ENCODE measurements at regions not wholly inside any gene's neighbourhood (a gene's known extent, or its start where the extent isn't known, plus 50 kb on each side); places are given as distances from the start of the nearest gene placed in this dataset.

DNA sequence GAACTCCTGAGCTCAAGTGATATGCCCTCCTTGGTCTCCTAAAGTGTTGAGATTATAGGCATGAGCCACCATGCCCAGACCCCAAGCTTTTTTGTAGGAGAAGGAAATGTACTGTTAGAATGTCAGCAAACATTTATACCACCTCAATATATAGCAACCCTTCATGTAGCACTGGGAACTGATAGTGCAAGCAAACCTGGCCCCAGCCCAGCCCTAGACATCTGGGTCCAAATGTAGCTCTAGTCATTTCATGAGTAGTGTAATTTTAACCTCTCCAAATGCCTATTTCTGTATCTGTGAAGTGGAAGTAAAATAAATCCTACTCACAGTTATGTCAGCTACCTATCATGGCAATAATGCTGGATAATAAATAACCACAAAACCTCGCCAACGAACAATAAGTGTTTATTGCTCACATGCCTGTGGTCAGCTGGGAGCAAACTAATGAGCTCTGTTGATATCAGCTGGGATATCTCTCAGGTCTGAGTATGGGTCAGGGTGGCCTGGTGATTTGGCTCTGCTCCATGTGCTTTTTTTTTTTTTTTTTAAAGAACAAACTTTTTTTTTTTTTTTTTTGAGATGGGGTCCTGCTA lies 180.4 kb downstream of the CD8B2 start:
- H3K79me2 ChIP-seq (ENCODE audit: insufficient read depth, low read depth) = no peaks in the 10 kb centered on the region
- H4K20me1 ChIP-seq (ENCODE audit: insufficient read depth) = no peaks in the 10 kb centered on the region
- H3K4me2 ChIP-seq = no peak overlapping the region
- no peak overlapping the region for H3K9ac ChIP-seq
- no peak overlapping the region for H3K4me3 ChIP-seq (IDR thresholded peaks at IDR 0.05; ENCODE audit: insufficient read depth, low read depth, low read length)
- H2AFZ ChIP-seq (ENCODE audit: low read depth) = no peak overlapping the region
- H3K4me1 ChIP-seq (ENCODE audit: low read depth, poor library complexity, severe bottlenecking) = no peaks in the 10 kb centered on the region
- TF ChIP-seq, protein P1, sequence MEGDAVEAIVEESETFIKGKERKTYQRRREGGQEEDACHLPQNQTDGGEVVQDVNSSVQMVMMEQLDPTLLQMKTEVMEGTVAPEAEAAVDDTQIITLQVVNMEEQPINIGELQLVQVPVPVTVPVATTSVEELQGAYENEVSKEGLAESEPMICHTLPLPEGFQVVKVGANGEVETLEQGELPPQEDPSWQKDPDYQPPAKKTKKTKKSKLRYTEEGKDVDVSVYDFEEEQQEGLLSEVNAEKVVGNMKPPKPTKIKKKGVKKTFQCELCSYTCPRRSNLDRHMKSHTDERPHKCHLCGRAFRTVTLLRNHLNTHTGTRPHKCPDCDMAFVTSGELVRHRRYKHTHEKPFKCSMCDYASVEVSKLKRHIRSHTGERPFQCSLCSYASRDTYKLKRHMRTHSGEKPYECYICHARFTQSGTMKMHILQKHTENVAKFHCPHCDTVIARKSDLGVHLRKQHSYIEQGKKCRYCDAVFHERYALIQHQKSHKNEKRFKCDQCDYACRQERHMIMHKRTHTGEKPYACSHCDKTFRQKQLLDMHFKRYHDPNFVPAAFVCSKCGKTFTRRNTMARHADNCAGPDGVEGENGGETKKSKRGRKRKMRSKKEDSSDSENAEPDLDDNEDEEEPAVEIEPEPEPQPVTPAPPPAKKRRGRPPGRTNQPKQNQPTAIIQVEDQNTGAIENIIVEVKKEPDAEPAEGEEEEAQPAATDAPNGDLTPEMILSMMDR (conservative IDR thresholded peaks at IDR 0.05; ENCODE audit: low read depth, low read length) = no peak
- no peaks in the 10 kb centered on the region for H3K27me3 ChIP-seq (ENCODE audit: insufficient read depth, low read depth)
- no peak overlapping the region for H3K27ac ChIP-seq
- no peaks in the 10 kb centered on the region for H3K36me3 ChIP-seq (ENCODE audit: insufficient read depth)

DNA sequence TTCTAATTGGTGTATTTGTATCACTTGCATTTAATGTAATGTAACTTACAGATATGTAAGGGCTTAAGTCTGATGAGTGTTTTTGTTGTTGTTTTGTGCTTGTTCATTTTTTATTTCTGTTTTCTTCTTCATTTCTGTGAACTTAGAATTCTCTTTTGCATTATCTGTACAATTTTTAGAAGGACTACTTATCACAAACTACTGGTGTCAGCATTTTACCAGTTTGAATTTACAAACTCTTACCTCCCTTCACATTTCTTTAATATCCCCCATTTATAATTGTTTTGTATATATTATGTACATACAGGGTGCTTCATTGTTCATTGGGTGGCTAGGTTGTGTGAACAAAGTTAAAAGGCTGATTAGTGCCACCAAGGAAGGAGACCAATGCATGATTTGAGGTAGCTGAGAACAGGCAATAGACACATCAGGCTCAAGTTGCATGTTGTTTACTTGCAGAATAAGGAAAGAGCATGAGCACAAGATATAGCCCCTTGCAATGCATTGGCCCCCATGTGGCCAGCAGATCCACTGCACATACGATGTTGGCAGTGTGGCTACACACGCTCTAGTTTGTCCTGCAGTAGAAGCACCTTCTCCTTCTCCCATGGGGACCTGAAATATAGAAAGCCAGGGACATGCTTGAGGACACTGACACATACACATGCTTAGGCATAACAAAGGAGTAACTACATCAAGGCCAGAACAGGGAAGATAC lies 198.2 kb downstream of the CD8B2 start:
- H3K4me2 ChIP-seq = no peak overlapping the region
- no peaks in the 10 kb centered on the region for H3K27me3 ChIP-seq (ENCODE audit: insufficient read depth, low read depth)
- no peaks in the 10 kb centered on the region for H4K20me1 ChIP-seq (ENCODE audit: insufficient read depth)
- no peaks in the 10 kb centered on the region for H3K79me2 ChIP-seq (ENCODE audit: insufficient read depth, low read depth)
- no peak overlapping the region for H3K4me3 ChIP-seq (IDR thresholded peaks at IDR 0.05; ENCODE audit: insufficient read depth, low read depth, low read length)
- no peaks in the 10 kb centered on the region for H3K36me3 ChIP-seq (ENCODE audit: insufficient read depth)
- no peak overlapping the region for H2AFZ ChIP-seq (ENCODE audit: low read depth)
- H3K4me1 ChIP-seq (ENCODE audit: low read depth, poor library complexity, severe bottlenecking) = no peaks in the 10 kb centered on the region
- H3K27ac ChIP-seq = no peak overlapping the region
- TF ChIP-seq, protein P1 (conservative IDR thresholded peaks at IDR 0.05; ENCODE audit: low read depth, low read length) = no peak
- no peak overlapping the region for H3K9ac ChIP-seq

DNA sequence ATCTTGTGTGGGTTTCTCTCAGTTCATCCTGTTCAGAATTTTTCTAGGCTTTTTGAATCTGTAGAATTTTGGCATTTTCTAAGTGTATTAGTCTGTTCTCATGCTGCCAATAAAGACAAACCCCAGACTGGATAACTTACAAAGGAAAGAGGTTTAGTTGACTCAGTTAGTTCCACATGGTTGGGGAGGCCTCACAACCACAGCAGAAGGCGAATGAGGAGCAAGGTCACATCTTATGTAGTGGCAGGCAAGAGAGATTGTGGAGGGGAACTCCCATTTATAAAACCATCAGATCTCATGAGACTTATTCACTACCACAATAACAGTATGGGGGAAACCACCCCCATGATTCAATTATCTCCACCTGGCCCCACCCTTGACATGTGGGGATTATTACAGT lies 199.2 kb downstream of the ST6GAL2 start:
- H3K27me3 ChIP-seq (ENCODE audit: insufficient read depth, low read depth) = no peaks in the 10 kb centered on the region
- no peaks in the 10 kb centered on the region for H3K36me3 ChIP-seq (ENCODE audit: insufficient read depth)
- no peak overlapping the region for H2AFZ ChIP-seq (ENCODE audit: low read depth)
- no peaks in the 10 kb centered on the region for H3K4me1 ChIP-seq (ENCODE audit: low read depth, poor library complexity, severe bottlenecking)
- H3K27ac ChIP-seq = no peak overlapping the region
- H3K9ac ChIP-seq = no peak overlapping the region
- no peaks in the 10 kb centered on the region for H4K20me1 ChIP-seq (ENCODE audit: insufficient read depth)
- TF ChIP-seq, protein P1 (conservative IDR thresholded peaks at IDR 0.05; ENCODE audit: low read depth, low read length) = no peak
- H3K4me3 ChIP-seq (IDR thresholded peaks at IDR 0.05; ENCODE audit: insufficient read depth, low read depth, low read length) = no peak overlapping the region
- H3K79me2 ChIP-seq (ENCODE audit: insufficient read depth, low read depth) = no peaks in the 10 kb centered on the region
- H3K4me2 ChIP-seq = no peak overlapping the region

DNA sequence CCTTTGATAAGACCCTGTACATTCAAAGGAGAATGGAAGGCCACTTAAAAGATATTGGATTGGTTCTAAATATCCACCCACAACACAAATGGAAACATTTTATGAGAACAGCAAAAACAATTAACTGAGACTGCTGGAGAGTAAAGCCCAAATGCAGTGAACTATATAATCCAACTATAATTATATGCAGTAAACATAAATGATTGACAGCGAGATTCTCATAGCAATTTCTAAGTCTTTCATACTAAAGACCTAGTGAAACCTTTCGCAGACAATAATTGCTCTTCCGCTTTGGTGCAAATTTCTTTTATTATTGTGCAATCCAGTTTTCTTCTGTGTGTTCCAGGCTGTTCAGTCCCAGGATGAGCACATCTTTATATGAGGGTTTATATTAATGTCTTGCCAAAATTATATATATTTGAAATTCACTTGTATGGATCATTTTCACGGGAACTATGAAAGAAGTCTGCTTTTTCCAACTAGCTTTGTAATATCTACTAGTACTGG lies 190.9 kb downstream of the ST6GAL2 start:
- Histone ChIP-seq H3K9ac (no peak overlapping the region), H3K79me2 (ENCODE audit: insufficient read depth, low read depth) (no peaks in the 10 kb centered on the region), H3K27ac (no peak overlapping the region), H3K36me3 (ENCODE audit: insufficient read depth) (no peaks in the 10 kb centered on the region), H3K4me1 (ENCODE audit: low read depth, poor library complexity, severe bottlenecking) (no peaks in the 10 kb centered on the region), H3K27me3 (ENCODE audit: insufficient read depth, low read depth) (no peaks in the 10 kb centered on the region), H2AFZ (ENCODE audit: low read depth) (no peak overlapping the region), H4K20me1 (ENCODE audit: insufficient read depth) (no peaks in the 10 kb centered on the region), H3K4me3 (IDR thresholded peaks at IDR 0.05; ENCODE audit: insufficient read depth, low read depth, low read length) (no peak overlapping the region), H3K4me2 (no peak overlapping the region)
- TF ChIP-seq, protein P1 (conservative IDR thresholded peaks at IDR 0.05; ENCODE audit: low read depth, low read length) = no peak

Measured in KMS-11 (cell line).